Peyer's patch (tissue), 4 donors: ENCODE measurements at regions not wholly inside any gene's neighbourhood (a gene's known extent, or its start where the extent isn't known, plus 50 kb on each side); places are given as distances from the start of the nearest gene placed in this dataset.

Experiments
- POLR2A ChIP-seq, 2 donors: fragments of 450-650 bp; IDR thresholded peaks; one replicate each; pipeline ENCODE4 v1.5.1; 2017; ENCODE audit warnings: antibody characterized with exemption in 2 of 2, mild to moderate bottlenecking in 2 of 2, moderate library complexity in 2 of 2
- TF ChIP-seq, protein P1 (sequence below), 6 experiments: fragments of 450-650 bp in 4 of 6; fragments of 200-600 bp in 2 of 6; sonication (generic) in 1 of 6; IDR thresholded peaks; one replicate each; pipeline ENCODE4 v1.5.1; 2017 to 2019; ENCODE audit warnings: antibody characterized with exemption in 6 of 6, mild to moderate bottlenecking in 3 of 6, moderate library complexity in 1 of 6

GRCh38 chr11:36822829-36823228, 224.8 kb upstream of the RAG2 start:
- TF ChIP-seq, protein P1, sequence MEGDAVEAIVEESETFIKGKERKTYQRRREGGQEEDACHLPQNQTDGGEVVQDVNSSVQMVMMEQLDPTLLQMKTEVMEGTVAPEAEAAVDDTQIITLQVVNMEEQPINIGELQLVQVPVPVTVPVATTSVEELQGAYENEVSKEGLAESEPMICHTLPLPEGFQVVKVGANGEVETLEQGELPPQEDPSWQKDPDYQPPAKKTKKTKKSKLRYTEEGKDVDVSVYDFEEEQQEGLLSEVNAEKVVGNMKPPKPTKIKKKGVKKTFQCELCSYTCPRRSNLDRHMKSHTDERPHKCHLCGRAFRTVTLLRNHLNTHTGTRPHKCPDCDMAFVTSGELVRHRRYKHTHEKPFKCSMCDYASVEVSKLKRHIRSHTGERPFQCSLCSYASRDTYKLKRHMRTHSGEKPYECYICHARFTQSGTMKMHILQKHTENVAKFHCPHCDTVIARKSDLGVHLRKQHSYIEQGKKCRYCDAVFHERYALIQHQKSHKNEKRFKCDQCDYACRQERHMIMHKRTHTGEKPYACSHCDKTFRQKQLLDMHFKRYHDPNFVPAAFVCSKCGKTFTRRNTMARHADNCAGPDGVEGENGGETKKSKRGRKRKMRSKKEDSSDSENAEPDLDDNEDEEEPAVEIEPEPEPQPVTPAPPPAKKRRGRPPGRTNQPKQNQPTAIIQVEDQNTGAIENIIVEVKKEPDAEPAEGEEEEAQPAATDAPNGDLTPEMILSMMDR (IDR thresholded peaks at IDR 0.05), result no peak
- no peak for TF ChIP-seq POLR2A (IDR thresholded peaks at IDR 0.05)
